Daoy (cell line): ENCODE measurements at regions not wholly inside any gene's neighbourhood (a gene's known extent, or its start where the extent isn't known, plus 50 kb on each side); places are given as distances from the start of the nearest gene placed in this dataset.

Experiments used
- DNase-seq: peaks from one replicate; pipeline ENCODE4 v3.0.0-alpha.2; 2015; ENCODE audit warnings: low read depth

DNA sequence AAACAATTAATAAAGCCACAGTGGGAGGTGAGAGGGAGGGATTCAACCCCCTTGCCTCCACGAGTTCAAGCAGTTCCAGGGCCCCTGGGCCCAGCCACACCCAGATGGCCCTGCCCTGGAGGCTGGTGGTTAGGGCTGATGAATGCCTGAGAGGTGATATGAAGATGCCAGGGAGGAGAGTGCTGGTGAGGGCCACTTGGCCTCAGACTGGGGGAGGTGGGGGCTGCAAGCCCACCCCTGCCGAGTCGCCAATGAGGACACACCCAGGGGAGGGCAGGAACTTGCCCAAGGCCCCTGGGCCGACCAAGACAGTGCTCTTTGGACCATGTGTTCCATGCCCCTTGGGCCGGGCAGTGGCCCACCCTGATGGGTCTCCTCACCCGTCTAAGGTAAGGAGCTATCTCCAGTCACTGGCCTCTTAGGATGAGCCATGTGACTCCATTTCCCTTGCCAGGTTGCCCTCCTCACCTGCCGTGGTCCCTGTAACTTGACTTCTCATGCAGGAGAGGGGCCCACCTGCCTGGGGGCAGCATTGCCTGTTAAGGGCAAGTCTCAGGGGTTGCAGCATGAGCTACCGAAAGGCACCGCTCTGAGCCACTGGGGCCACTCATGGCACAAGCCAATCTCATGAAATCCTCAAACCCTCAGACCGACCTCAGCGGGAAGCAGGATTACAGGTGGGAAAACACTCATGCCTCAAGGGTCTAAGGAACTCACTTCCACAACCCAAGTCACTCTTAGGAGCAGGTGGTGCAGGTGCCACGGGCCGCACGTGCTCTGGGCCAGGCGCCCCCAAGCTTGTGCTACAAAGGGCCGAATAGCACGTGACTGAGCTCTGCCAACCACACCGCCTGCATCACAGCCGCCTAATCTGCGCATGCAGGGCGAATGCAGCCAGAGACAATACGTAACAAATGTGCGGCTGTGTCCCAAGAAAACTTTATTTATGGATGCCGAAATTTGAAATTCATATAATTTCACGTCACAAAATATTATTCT lies 147.4 kb upstream of the MLN start:
- DNase-seq = no peak

GRCh38 chr6:33950472-33950881 lies 146.7 kb upstream of the MLN start:
- DNase-seq = no peak

DNA sequence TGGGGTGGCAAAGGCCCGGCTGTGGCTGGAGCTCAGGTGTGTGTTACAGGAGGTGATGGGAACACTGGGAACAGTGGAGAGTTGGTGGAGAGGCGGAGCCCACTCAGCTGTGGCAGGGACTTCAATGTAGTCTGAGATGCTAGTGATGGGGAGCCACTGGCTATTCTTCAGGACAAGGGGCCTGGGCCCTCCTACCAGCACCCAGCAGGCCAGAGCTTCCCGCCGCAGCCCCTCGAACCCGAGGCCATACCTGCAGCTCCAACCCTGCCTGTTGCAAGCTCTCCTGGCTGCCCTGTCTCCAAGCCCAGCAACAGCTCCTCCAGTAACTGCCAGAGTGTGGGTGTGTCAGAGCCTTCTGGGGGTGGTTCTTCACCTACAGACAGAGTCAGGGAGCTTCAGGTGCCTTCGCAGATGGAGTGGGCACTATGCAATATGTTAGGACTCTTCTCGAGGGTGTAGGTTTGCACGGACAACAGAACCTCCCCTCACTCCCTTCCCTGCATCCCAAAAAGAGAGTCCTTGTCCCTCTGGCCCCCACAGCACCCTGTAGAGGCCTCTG lies 146.2 kb upstream of the MLN start:
- no peak for DNase-seq

DNA sequence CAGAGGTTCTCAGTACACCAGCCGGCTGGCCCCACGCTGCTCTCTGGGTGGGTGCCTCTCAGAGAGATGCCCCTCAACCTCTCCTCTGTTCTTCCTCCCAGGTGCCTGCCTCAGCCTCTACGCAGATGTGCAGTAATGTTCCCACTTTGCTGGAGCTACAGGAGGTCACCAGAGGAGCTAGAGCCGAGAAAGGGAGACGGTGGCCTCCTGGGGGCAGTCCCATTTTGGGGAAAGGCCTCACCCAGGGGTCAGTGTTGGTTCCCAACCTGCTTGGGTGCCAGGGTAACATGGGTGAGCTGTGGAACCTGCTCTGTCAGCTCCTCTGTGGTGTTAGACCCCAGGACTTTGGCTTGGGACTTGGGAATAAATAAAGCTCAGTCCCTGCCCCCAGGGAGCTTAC lies 145.3 kb upstream of the MLN start:
- DNase-seq = no peak

GRCh38 chr6:33947916-33948594 lies 144.3 kb upstream of the MLN start:
- no peak for DNase-seq

GRCh38 chr6:33947047-33947446 lies 143.2 kb upstream of the MLN start:
- no peak for DNase-seq

DNA sequence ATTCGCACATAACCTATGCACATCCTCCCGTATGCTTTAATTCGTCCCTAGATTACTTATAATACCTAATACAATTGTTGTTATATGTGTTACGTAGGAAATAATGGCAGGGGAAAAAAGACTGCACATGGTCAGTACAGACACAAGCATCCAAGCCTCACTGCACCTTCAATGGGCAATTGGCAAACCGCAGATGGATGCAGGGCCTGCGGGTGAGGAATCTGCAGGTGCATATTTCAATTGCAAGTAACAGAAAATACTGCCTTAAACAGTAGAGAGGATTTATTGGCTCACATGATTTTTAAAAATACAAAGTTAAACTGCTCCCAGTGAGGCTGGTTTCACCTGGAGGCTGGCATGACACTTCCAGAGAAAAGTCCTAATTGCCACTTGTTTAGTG lies 142.1 kb upstream of the MLN start:
- DNase-seq = no peak

DNA sequence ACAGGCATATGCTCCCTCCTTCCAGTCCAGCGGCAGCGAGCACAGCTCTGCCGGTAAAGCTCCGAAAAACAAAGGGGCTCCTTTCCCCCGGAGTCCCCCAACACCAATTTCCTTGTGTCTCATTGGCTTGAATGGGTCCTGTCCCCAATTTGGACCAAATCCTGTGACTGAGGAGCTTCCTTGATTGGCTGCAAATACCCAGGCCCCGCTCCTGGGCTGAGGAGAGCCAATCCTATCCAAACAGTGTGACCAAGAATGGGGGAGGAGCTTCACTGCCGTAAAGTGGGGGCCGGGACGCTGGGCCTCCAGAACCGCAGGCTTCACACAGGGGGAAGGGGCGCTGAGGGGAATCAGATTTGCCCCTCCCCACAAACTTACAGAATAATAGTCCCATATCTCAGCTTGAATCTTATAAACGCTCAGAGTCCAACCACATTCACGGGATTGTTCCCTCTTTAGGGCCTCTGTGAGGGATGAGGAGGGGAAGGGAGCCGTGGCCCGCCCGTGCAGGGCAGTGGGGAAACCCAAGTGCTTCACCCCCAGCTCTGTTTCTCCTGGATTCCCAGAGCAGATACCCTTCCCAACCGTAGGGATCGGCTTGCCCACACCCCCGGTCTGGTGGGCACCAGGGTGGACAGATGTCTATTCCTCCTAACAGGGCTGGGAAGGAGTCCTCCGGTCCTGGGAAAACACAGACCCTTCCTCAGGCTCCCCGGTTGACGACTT lies 141.0 kb upstream of the MLN start:
- no peak for DNase-seq

DNA sequence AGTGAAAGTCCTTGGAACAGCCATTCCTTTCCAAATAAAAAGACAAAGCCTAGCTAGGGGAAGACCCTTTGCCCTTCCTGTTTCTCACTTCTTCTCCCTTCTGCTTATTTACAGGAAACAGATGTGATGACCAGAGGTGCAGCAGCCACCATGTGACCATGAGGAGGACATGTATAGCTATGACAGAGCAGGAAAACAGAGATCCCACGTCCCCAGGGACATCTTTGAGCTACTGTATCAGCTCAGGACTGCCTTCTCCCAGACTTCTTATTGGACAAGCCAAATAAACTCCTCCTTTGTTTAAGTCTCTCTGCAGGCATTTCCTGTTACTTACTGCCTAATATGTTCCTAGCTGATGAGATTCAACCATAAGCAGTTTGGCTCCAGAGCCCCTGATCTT lies 133.1 kb upstream of the MLN start:
- no peak for DNase-seq

GRCh38 chr6:33935439-33936080 lies 131.8 kb upstream of the MLN start:
- DNase-seq = no peak

- no peak for DNase-seq
These were observed 131.0 kb upstream of the MLN start for GRCh38 chr6:33934731-33935270.

DNA sequence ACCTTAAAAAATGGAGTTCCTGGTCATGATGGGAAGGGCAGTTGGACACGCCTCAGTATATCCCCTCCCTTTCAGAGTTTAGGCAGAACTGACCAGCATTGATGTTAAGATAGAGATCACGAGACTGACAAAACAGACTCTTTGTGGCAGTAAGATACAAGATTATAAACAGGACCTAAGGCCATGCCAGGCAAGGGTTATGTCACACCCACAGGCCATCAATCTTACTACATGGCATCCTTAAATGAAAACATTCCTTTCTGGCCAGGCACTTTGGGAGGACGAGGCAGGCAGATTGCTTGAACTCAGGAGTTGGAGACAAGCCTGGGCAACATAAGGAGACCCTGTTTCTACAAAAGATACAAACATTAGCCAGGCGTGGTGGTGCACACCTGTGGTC lies 129.3 kb upstream of the MLN start:
- no peak for DNase-seq

- no peak for DNase-seq
These were observed 128.0 kb upstream of the MLN start for GRCh38 chr6:33931799-33932198.

- no peak for DNase-seq
These were observed 125.9 kb upstream of the MLN start for GRCh38 chr6:33929575-33930288.

DNA sequence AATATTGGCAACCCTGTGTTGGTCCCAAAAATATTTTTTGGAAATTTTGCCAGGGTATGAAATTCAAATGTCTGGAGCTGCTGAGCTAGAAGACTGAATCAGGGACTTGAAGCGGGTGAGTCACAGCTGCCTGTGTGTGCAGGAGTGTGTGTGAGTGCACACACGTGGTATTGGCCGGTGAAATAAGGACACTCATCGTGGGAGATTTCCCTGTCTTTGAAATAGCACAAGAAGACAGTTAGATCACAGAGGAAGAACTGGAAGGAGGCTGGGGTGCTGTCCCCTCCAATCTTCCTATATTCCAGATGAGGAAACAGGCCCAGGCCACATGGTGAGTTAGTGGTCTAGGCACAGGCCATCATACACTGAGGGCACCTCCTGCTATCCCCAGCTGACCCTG lies 123.8 kb upstream of the MLN start:
- peak; percentile 67 for DNase-seq

DNA sequence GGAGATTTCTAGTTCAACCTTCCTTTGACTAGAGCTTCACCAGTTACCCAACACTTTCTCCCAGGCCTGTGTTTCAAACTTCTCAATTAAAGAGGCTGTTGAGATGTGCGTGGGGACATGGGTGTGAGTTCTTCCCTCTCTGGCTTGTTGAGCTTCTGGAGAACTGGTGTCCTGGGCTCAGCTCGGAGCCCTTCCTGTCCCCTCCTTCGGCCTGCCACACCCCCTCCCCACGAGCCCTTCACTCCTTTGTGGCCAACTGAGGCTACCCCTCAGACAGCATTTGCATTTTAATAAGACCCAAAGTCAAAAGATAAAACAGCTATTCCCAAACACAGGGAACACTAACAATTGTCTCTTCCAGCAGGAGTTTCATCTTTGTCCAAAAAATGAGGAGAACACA lies 123.3 kb upstream of the MLN start:
- no peak for DNase-seq

- DNase-seq = peak; percentile 21
These were observed 122.6 kb upstream of the MLN start for GRCh38 chr6:33926451-33926850.

GRCh38 chr6:33925936-33926335 lies 122.1 kb upstream of the MLN start:
- DNase-seq = no peak

DNA sequence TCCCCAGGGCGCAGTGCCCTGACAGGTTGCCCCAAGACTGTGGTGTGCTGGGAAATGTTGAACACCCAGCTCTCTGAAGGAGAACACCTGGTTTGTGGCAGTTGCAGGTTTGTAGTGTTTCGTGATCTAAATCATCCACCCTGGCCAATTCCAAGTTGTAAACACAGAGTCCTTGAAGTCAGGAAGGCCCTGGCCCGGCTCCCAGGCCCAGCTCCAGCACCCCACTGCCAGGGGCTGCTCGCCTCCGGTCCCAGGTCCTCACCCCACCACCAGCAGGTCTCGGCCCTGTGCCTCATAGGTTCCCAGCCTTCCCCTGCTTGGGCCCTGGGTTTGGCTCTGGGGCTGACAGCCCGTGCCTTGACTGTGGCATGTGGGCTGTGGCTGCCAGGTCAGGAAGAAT lies 121.4 kb upstream of the MLN start:
- DNase-seq = no peak

DNA sequence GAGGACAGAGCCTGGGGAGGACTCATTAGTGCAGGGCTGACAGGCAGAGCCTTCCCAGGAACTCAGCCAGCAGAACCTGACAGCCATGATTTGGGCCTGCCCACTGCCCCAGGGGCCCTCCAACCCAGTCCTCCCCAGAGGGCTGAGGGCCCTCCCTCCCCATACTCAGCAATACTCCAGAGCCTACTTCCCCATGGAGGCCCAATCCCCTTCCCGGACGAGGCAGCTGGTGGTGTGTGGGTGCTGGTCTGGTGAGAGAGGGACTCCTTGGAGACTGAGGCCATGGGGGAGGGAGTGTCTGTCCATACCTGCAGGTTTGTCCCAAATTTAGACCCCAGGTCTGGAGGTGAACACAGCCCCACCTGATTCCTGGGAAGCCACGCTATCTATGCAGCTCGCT lies 120.9 kb upstream of the MLN start:
- no peak for DNase-seq
